HG03280 (cell line): ENCODE measurements at regions not wholly inside any gene's neighbourhood (a gene's known extent, or its start where the extent isn't known, plus 50 kb on each side); places are given as distances from the start of the nearest gene placed in this dataset.

Source experiments
- ATAC-seq: cut with Tn5 transposase; IDR thresholded peaks from one replicate; pipeline ENCODE4 v1.9.1; 2021; ENCODE audit warnings: mild to moderate bottlenecking, moderate library complexity; ENCODE audit not compliant: unreplicated experiment

DNA sequence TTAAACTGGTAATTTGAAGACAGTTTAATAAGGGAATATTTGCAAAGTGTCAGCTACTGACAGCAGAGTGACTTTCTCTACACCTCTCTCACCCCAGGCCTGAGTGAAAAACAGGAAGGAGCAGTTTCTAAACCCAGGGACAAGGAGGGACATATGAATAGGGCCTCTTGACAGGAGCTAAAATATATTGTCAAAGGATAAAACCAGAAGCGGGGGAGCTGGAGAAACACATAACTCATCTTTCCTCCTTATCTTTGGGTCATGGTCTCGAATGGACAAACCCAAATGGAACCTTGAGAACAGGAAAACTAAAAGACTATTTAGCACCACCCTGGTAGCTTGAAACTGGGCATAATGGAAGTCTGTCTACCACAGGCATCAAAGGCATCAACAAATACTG lies 197.5 kb upstream of the FOXA2 start:
- ATAC-seq, result no peak

DNA sequence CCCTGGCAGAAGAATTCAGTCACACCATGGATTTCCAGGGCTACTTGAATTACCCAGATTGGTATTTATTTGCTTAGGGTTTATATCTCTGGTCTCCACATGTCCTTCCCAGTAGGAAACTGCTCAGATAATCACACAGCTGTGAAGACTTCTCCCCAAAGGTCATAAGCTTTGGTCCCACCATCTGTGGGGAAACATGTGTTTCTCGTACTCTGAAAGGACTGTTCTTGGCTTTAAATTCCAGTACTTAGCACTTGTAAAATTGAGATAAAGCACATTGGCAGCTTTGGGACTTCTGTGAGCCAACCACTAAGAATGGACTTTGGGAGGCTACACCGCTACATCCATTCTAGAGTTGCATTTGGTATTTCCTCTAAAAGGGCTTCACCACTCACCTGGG lies 205.3 kb upstream of the FOXA2 start:
- ATAC-seq, result no peak

GRCh38 chr20:22791396-22791795 lies 207.0 kb upstream of the FOXA2 start:
- no peak for ATAC-seq

DNA sequence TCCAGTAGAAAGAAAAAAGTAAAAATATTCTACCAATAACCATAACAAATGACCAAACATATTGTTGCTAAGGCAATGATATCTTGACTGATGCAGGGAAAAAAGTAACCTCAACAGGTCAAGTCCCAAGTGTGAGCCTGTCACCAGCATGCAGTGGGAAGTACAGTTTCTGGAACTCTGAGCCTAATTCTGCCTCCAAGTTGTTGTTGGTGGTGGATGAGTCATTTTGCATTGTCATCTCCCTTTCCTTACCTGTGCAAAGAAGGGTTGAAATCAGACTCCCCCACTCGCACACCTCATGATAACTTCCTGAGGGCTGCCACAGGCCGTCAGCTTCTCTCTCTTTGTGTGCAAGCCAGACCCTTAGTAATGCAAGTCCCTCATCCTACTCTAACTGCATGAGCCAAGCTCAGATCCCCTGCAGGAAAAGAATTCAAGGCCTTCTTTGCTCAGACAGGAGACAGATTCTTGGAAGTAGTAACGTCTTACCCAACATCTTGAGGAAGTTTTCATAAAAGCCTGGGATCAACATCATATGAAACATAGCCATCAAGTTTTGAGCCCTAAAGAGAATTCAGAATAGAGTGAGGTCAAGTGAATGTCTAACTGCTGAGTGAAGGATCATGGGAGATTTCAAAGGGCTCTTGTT lies 207.6 kb upstream of the FOXA2 start:
- no peak for ATAC-seq

DNA sequence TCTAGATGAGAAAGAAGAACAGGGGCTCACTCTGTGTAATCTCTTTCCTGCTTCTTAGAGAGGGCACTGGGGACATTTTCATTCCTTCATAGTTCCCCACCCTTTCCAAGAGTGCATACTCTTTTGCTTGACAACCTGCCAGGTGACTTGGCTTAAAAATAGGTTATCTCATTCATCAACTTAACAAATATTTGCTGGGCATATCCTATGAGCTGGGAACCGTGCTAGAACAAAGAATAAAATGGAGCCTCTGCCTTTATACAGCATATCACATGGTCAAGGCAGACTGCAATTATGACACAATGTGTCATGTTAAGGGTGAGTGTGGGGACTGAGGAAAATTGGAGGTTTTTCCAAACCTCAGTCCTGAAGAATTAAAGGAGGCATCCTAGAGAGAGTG lies 209.8 kb upstream of the FOXA2 start:
- no peak for ATAC-seq

DNA sequence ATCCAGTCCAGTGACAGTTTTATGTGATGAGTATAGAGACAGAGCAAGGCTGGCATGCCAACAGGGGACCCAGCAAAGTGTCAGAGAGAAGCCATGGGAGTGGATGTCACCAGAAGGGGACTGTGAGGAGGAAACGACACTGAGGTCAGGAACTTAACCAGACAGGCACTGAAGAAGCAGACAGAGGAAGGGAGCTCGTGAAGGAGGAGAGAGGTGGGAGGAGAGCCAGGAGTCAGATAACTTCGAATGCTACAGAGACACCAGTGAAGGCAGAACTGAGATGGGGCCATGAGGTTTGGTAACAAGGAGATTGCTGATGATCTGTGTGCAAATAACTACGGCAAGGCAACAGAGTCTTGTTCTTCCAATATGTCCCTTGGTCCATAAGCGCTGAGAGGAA lies 211.1 kb upstream of the FOXA2 start:
- no peak for ATAC-seq

- ATAC-seq, result no peak
These were observed 211.5 kb upstream of the FOXA2 start for GRCh38 chr20:22795871-22796270.

- no peak for ATAC-seq
These were observed 212.2 kb upstream of the FOXA2 start for GRCh38 chr20:22796469-22797077.

DNA sequence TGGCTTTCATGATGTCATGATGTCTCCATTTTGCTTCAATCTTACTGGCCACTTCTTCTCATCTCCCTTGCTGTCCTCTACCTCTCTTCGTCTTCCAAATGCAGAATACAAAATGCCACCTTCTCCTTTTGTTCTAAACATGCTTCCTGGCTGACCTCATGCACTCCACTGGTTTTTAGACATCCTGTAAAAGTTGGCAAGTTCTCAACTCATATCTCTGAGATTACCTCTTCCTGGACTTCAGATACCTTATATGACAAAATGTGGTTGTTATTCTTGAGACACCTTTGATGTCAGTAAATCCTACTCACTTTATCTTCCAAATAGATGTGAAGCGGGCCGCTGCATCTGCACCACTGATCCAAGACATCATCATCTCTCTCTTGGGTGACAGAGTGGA lies 212.7 kb upstream of the FOXA2 start:
- ATAC-seq, result no peak

GRCh38 chr20:22799687-22800086 lies 215.3 kb upstream of the FOXA2 start:
- no peak for ATAC-seq

GRCh38 chr20:22800129-22800528 lies 215.8 kb upstream of the FOXA2 start:
- no peak for ATAC-seq

GRCh38 chr20:22801528-22801927 lies 217.2 kb upstream of the FOXA2 start:
- no peak for ATAC-seq

- ATAC-seq, result no peak
These were observed 217.9 kb upstream of the FOXA2 start for GRCh38 chr20:22802296-22802695.

GRCh38 chr20:22805219-22805618 lies 220.8 kb upstream of the FOXA2 start:
- ATAC-seq, result no peak

- ATAC-seq, result no peak
These were observed 221.6 kb upstream of the FOXA2 start for GRCh38 chr20:22805996-22806395.

- ATAC-seq, result no peak
These were observed 222.7 kb upstream of the FOXA2 start for GRCh38 chr20:22807045-22807444.

GRCh38 chr20:22807646-22808244 lies 223.4 kb upstream of the FOXA2 start:
- no peak for ATAC-seq

- no peak for ATAC-seq
These were observed 224.3 kb upstream of the FOXA2 start for GRCh38 chr20:22808628-22809027.

- no peak for ATAC-seq
These were observed 225.1 kb upstream of the SSTR4 start for GRCh38 chr20:22810030-22810429.

GRCh38 chr20:22810626-22811569 lies 224.2 kb upstream of the SSTR4 start:
- no peak for ATAC-seq

DNA sequence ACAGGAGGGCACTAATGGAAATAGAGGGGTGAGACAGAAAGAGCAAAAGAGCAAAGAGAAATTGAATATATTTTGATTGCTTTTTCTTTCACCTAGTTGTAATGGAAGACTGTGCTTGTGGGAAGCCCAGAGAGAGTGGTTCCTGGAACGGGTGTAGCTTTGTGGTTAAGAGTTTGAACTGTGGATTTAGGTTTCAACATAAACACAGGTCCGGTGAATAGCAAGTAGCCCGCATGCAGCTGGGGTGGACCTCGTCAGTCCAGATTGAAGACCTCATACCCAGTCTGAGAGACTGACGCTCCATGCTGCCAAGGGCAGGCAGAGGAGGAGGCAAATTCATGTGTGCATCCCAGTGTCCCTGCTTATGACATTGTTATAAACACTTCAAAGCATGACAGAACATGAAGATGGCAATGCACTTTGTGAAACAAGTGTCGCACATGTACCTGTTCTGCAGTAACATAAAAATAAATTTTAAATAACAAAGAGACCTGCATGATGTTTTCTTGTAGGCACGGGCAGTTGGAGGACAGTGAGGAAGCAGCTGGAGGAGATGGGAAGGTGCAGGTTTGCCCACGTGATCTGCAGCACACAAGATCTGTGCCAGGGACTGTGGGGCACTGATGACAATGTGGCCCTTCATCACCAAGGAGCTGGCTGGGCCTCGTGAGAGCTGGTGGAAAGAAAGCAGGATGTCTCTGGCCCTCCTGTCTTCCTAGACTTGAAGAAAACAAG lies 220.5 kb upstream of the SSTR4 start:
- ATAC-seq, result no peak
